KG1 (cell line): ENCODE measurements at regions not wholly inside any gene's neighbourhood (a gene's known extent, or its start where the extent isn't known, plus 50 kb on each side); places are given as distances from the start of the nearest gene placed in this dataset.
A peak's percentile ranks its signal among the peaks of the same experiment; 100 is the strongest.

Experiments used
- DNase-seq: peaks from one replicate; lab custom pipeline; 2025; lab: John Stamatoyannopoulos, UW

- DNase-seq: no peak
Observed at GRCh38 chr4:11487139-11487538, 58.4 kb upstream of the HS3ST1 start.

- no peak for DNase-seq
Observed at GRCh38 chr4:11485926-11486325, 57.2 kb upstream of the HS3ST1 start.

GRCh38 chr4:11484531-11484930 is 55.8 kb upstream of the HS3ST1 start:
- no peak for DNase-seq

GRCh38 chr4:11483046-11483445 is 54.4 kb upstream of the HS3ST1 start:
- peak; percentile 73 for DNase-seq

- peak; percentile 81 for DNase-seq
Observed at GRCh38 chr4:11480683-11481082, 52.0 kb upstream of the HS3ST1 start.
